GM18907 (cell line): ENCODE measurements at regions not wholly inside any gene's neighbourhood (a gene's known extent, or its start where the extent isn't known, plus 50 kb on each side); places are given as distances from the start of the nearest gene placed in this dataset.

Experiments used
- ATAC-seq: cut with Tn5 transposase; IDR thresholded peaks from one replicate; pipeline ENCODE4 v1.9.1; 2021; ENCODE audit warnings: mild to moderate bottlenecking, moderate library complexity; ENCODE audit not compliant: unreplicated experiment

GRCh38 chrX:113545040-113545439 lies 704.4 kb upstream of the AMOT start:
- no peak for ATAC-seq

GRCh38 chrX:113539599-113540356 lies 699.1 kb upstream of the AMOT start:
- no peak for ATAC-seq

GRCh38 chrX:113529426-113530013 lies 688.9 kb upstream of the AMOT start:
- ATAC-seq: no peak

GRCh38 chrX:113522814-113523213 lies 682.2 kb upstream of the AMOT start:
- ATAC-seq: peak; percentile 100

- no peak for ATAC-seq
Observed at GRCh38 chrX:113514906-113515305, 674.3 kb upstream of the AMOT start.

GRCh38 chrX:113512700-113513395 lies 672.2 kb upstream of the AMOT start:
- no peak for ATAC-seq

GRCh38 chrX:113510586-113510985 lies 670.0 kb upstream of the AMOT start:
- no peak for ATAC-seq

DNA sequence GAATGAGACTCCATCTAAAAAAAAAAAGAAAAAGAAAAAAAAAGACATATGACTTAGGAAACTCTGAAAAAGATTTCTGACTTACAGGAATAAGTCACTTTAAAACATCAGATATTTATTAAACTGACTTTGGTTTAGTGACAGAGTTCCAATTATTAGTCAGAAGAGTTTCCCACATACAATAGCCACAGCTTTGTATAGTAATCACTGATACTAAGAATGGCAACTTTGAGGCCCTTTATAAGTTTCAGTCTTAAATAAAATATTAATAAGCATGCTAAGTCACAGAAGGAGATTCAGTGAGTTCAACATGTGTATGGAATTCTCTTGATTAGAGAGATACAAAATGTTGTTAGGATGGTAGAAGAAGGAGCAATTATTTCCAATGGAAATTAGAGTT lies 652.3 kb upstream of the AMOT start:
- ATAC-seq: no peak

- ATAC-seq: peak; percentile 88
Observed at GRCh38 chrX:113473418-113473817, 632.8 kb upstream of the AMOT start.

DNA sequence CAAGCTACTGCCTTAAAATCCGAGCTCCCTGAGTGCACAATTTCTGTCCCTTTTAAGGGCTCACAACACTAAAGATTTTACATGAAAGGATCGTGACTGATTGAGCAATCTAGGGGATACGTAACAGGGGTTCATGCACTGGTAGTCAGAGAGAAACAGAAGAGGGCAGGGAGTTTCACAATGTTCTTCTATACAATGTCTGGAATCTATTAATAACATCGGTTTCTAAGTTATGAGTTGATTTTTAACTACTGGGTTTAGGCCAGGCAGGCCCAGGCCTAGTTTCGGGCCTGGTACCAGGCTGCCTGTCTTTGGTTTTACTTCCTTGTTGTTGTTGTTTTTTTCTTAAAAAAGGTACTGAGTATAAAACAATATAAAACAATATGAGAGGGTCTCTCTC lies 632.4 kb upstream of the AMOT start:
- peak; percentile 82 for ATAC-seq

GRCh38 chrX:113470166-113470565 lies 629.5 kb upstream of the AMOT start:
- ATAC-seq: no peak

- no peak for ATAC-seq
Observed at GRCh38 chrX:113457719-113458118, 617.1 kb upstream of the AMOT start.

GRCh38 chrX:113455582-113455981 lies 615.0 kb upstream of the AMOT start:
- ATAC-seq: no peak

GRCh38 chrX:113429011-113429410 lies 588.4 kb upstream of the AMOT start:
- ATAC-seq: no peak

GRCh38 chrX:113422323-113422722 lies 581.7 kb upstream of the AMOT start:
- ATAC-seq: no peak

DNA sequence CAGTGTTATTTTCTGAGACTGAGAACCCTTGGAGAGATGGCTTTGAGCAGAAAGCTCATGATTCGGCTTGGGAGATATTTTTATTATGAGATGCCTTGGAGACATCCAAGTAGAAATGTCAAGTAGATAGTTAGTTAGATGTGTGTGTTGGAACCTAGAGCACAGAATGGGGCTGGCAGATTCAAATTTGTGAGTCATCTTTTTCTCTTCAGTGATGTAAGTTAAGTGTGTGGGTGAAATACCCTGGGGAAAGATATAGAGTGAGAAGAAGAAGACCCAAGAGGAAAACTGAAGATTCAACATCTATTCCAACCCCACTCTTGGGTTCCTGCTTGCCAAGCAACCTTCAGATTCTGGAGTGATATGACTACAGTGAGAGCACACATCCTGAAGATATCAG lies 580.8 kb upstream of the AMOT start:
- ATAC-seq: no peak

DNA sequence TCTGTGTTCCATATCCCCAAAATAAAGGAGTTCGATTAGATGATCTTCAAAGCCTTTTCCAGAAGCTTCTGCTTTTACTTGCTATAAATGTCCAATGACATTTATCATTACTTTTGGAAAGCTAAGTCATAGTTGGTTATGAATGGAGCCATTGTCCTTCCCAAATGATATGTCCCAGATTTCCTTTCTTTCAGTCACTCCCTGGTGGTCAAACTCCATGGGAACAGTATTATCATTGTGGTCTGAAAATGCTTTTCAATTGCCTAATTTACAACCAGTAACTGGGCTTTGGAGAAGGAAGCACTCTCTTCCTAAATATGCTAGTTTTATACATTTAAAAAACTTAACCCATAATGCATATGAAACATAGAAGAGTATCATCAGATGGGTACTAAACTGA lies 571.5 kb upstream of the AMOT start:
- ATAC-seq: no peak

DNA sequence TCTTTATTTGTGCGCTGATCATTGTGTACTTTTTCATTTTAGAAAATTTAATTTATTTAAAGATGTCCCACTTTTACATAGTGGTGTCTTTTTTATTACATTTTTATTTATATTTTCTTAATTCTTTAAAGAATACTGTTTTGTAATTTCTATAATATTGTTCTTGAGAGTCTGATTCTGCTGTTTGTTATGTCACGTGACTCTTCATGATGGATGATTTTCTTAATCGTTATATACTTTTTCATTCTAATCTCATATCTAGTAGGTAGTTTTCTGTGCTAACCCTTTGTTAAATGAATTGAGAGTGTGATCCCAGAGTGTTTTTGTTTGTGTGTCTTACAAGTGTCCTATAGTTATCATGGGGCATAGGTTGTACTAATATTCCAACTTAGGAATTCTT lies 568.2 kb upstream of the AMOT start:
- no peak for ATAC-seq

- ATAC-seq: no peak
Observed at GRCh38 chrX:113400193-113400704, 559.6 kb upstream of the AMOT start.

GRCh38 chrX:113399506-113400192 lies 559.0 kb upstream of the AMOT start:
- ATAC-seq: no peak

DNA sequence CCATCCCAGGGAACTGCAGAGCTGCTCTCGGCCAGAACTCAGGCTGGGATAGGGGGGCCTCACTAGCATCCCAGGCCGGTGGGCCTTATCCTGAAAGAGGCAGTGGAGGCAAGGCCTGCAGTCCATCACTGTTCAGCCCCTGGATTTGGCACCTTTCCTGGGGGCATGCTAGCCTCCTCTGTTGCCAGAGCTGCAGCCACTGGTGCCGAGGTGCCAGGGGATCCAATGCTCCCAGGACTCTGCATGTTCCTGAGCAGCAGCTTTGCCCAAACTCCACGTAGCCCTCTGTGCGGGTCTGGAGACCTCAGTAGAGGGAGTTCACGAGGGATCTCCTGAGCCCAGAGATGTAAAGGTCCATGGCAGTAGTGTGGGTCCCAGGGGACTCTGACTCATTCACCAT lies 551.7 kb upstream of the AMOT start:
- no peak for ATAC-seq
